ENCODE measurements at regions not wholly inside any gene's neighbourhood (a gene's known extent, or its start where the extent isn't known, plus 50 kb on each side); places are given as distances from the start of the nearest gene placed in this dataset.

GRCh38 chr22:48045369-48045768 is 1282.9 kb downstream of the TBC1D22A start:
- no peak for DNase-seq

- no peak for DNase-seq
Observed at GRCh38 chr22:48044487-48045060, 1282.1 kb downstream of the TBC1D22A start.

GRCh38 chr22:48043581-48043980 is 1281.1 kb downstream of the TBC1D22A start:
- DNase-seq: no peak

GRCh38 chr22:48042621-48043395 is 1280.4 kb downstream of the TBC1D22A start:
- no peak for DNase-seq

- DNase-seq: no peak
Observed at GRCh38 chr22:48039326-48039725, 1276.9 kb downstream of the TBC1D22A start.

- DNase-seq: no peak
Observed at GRCh38 chr22:48037618-48038017, 1275.2 kb downstream of the TBC1D22A start.

- DNase-seq: no peak
Observed at GRCh38 chr22:48035897-48036296, 1273.4 kb downstream of the TBC1D22A start.

- DNase-seq: no peak
Observed at GRCh38 chr22:48031589-48031988, 1269.1 kb downstream of the TBC1D22A start.

GRCh38 chr22:48025096-48025495 is 1262.6 kb downstream of the TBC1D22A start:
- no peak for DNase-seq

- DNase-seq: no peak
Observed at GRCh38 chr22:48021991-48022401, 1259.5 kb downstream of the TBC1D22A start.

GRCh38 chr22:48018346-48018745 is 1255.9 kb downstream of the TBC1D22A start:
- no peak for DNase-seq

GRCh38 chr22:48015701-48016100 is 1253.3 kb downstream of the TBC1D22A start:
- no peak for DNase-seq

GRCh38 chr22:48004936-48005335 is 1242.5 kb downstream of the TBC1D22A start:
- no peak for DNase-seq

GRCh38 chr22:48004038-48004437 is 1241.6 kb downstream of the TBC1D22A start:
- DNase-seq: no peak

GRCh38 chr22:48001101-48001500 is 1238.7 kb downstream of the TBC1D22A start:
- no peak for DNase-seq

GRCh38 chr22:47997612-47998011 is 1235.2 kb downstream of the TBC1D22A start:
- DNase-seq: no peak

GRCh38 chr22:47997052-47997590 is 1234.7 kb downstream of the TBC1D22A start:
- no peak for DNase-seq

- no peak for DNase-seq
Observed at GRCh38 chr22:47996446-47996857, 1234.0 kb downstream of the TBC1D22A start.

- no peak for DNase-seq
Observed at GRCh38 chr22:47995718-47996117, 1233.3 kb downstream of the TBC1D22A start.

GRCh38 chr22:47995264-47995627 is 1232.8 kb downstream of the TBC1D22A start:
- DNase-seq: no peak

GRCh38 chr22:47994601-47995263 is 1232.3 kb downstream of the TBC1D22A start:
- no peak for DNase-seq

GRCh38 chr22:47994045-47994444 is 1231.6 kb downstream of the TBC1D22A start:
- DNase-seq: no peak

GRCh38 chr22:47990481-47990880 is 1228.0 kb downstream of the TBC1D22A start:
- DNase-seq: no peak
